Transverse colon (tissue), 4 donors: ENCODE measurements at regions not wholly inside any gene's neighbourhood (a gene's known extent, or its start where the extent isn't known, plus 50 kb on each side); places are given as distances from the start of the nearest gene placed in this dataset.

ENCODE experiments used
- DNase-seq: peaks from one replicate; pipeline ENCODE4 v3.0.0-alpha.2; 2019
- H3K27ac ChIP-seq, 4 donors: fragments of 200-600 bp; sonication (generic); 2 replicates each; pipeline ENCODE4 v1.5.1; 2016 to 2018; ENCODE audit warnings: inconsistent platforms in 4 of 4
- H3K27me3 ChIP-seq: fragments of 200-600 bp; sonication (generic); 2 replicates; pipeline ENCODE4 v1.5.1; 2017; ENCODE audit warnings: inconsistent platforms
- H3K36me3 ChIP-seq, 4 donors: fragments of 200-600 bp; sonication (generic); 2 replicates each; pipeline ENCODE4 v1.5.1; 2017 to 2019; ENCODE audit warnings: inconsistent platforms in 4 of 4
- H3K4me1 ChIP-seq, 4 donors: fragments of 200-600 bp; sonication (generic); 2 replicates each; pipeline ENCODE4 v1.5.1; 2017 to 2020; ENCODE audit warnings: inconsistent platforms in 4 of 4
- H3K4me3 ChIP-seq, 4 donors: fragments of 200-600 bp; sonication (generic); 1 replicate in 1 of 4; 2 replicates in 3 of 4; pipeline versions ENCODE4 v1.5.1 to v1.6.1; 2017 to 2019; ENCODE audit warnings: inconsistent platforms in 4 of 4
- H3K9me3 ChIP-seq, 2 donors: fragments of 200-600 bp; sonication (generic); 2 replicates each; pipeline ENCODE4 v1.5.1; 2017 to 2019; ENCODE audit warnings: inconsistent platforms in 2 of 2
- EP300 ChIP-seq: sonication (generic); formaldehyde crosslinking; IDR thresholded peaks from one replicate; pipeline ENCODE4 v1.6.1; 2017; ENCODE audit warnings: antibody characterized with exemption, low read depth
- POLR2A ChIP-seq: fragments of 450-650 bp; IDR thresholded peaks from one replicate; pipeline ENCODE4 v1.6.1; 2016; ENCODE audit warnings: antibody characterized with exemption, mild to moderate bottlenecking, moderate library complexity
- POLR2AphosphoS5 ChIP-seq, 3 donors: sonication (generic); formaldehyde crosslinking; IDR thresholded peaks; one replicate each; pipeline ENCODE4 v1.6.1; 2016; ENCODE audit warnings: antibody characterized with exemption in 3 of 3
- WGBS, 2 donors: methylation state at CpG; one replicate each; pipeline ENCODE4 v1.1.5; 2018; ENCODE audit warnings: low coverage in 1 of 2; 5-methylcytosine and 5-hydroxymethylcytosine counted together
- in situ Hi-C, 4 donors: fragments of 200-750 bp; cut with MboI; loops; one replicate each; pipeline versions ENCODE4 v1.15.0 to v1.15.1; 2017; ENCODE audit warnings: low sequenced_read_pairs in 3 of 4, low pct_ligation_motif_present in 1 of 4, low pct_unique_long_range_greater_than_20kb in 1 of 4
- intact Hi-C: fragments of 100-400 bp; cut with DNase I; formaldehyde crosslinking; loops from one replicate; pipeline ENCODE4 v1.15.1; 2023; ENCODE audit warnings: low total_unique reads
- TF ChIP-seq, protein P1 (sequence below), 5 experiments: fragments of 200-600 bp in 3 of 5; fragments of 450-650 bp in 2 of 5; sonication (generic) in 3 of 5; IDR thresholded peaks; 1 replicate in 2 of 5; 2 replicates in 3 of 5; pipeline ENCODE4 v1.5.1; 2016 to 2017; ENCODE audit warnings: antibody characterized with exemption in 5 of 5, inconsistent platforms in 3 of 5, mild to moderate bottlenecking in 2 of 5, moderate library complexity in 1 of 5

DNA sequence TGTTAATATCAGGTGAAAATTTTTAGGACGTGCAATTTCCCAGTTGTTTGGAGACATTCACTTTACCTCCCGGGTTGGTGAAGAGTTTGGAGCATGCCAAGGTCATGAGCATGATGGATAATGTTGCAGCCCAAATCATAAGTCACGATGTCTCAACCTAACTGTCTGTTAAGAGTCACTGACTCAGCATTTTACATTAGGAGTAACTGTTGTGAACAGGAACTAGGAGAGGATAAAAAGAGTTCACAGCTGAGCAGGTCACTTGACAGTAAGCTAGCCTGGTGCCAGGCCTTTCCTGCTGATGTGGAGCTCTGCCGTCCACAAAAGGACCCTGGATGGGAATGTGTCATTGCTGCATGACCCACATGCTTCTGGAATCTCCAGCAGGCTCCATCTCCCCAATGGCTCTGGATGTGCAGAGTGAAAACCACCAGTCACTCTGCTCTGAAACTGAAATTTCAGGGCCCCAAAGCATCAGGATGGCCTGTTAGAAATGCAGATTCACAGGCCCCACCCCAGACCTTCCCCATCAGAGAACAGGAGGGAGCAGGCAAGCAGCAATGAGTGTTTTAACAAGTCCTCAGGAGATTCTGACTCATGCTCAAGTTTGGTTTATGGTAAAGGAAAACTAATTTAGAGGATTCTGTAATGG, 371.6 kb upstream of the MAF start:
- H3K4me3 ChIP-seq = no peak overlapping the region
- in situ Hi-C loops (no loop called here), intact Hi-C loops (no loop called here)
- no peaks in the 10 kb centered on the region for H3K36me3 ChIP-seq
- H3K4me1 ChIP-seq = no peaks in the 10 kb centered on the region
- H3K27me3 ChIP-seq = no peaks in the 10 kb centered on the region
- no peaks in the 10 kb centered on the region for H3K9me3 ChIP-seq
- WGBS, 2 donors = 73 to 80% methylated on average over 3 to 4 of the region's 4 CpGs
- no peak for DNase-seq
- TF ChIP-seq POLR2A = no peak
- TF ChIP-seq EP300 = no peak
- TF ChIP-seq, protein P1, sequence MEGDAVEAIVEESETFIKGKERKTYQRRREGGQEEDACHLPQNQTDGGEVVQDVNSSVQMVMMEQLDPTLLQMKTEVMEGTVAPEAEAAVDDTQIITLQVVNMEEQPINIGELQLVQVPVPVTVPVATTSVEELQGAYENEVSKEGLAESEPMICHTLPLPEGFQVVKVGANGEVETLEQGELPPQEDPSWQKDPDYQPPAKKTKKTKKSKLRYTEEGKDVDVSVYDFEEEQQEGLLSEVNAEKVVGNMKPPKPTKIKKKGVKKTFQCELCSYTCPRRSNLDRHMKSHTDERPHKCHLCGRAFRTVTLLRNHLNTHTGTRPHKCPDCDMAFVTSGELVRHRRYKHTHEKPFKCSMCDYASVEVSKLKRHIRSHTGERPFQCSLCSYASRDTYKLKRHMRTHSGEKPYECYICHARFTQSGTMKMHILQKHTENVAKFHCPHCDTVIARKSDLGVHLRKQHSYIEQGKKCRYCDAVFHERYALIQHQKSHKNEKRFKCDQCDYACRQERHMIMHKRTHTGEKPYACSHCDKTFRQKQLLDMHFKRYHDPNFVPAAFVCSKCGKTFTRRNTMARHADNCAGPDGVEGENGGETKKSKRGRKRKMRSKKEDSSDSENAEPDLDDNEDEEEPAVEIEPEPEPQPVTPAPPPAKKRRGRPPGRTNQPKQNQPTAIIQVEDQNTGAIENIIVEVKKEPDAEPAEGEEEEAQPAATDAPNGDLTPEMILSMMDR (IDR thresholded peaks at IDR 0.05) = no peak
- no peak for TF ChIP-seq POLR2AphosphoS5 (IDR thresholded peaks at IDR 0.05)
- H3K27ac ChIP-seq = no peak overlapping the region

- TF ChIP-seq EP300 = no peak
- TF ChIP-seq, protein P1 (IDR thresholded peaks at IDR 0.05) = no peak
- no peak for TF ChIP-seq POLR2A
- TF ChIP-seq POLR2AphosphoS5 (IDR thresholded peaks at IDR 0.05) = no peak
- DNase-seq = no peak
- H3K4me3 ChIP-seq = no peak overlapping the region
- H3K27ac ChIP-seq = no peak overlapping the region
- H3K9me3 ChIP-seq = no peaks in the 10 kb centered on the region
- intact Hi-C loops = no loop called here
- no peaks in the 10 kb centered on the region for H3K36me3 ChIP-seq
- no peaks in the 10 kb centered on the region for H3K4me1 ChIP-seq
- no peaks in the 10 kb centered on the region for H3K27me3 ChIP-seq
- in situ Hi-C loops = no loop called here
These were observed 370.7 kb upstream of the MAF start for GRCh38 chr16:79971237-79971572.

- peak; percentile 8 for DNase-seq
- Histone ChIP-seq H3K4me3 (no peak overlapping the region), H3K4me1 (no peaks in the 10 kb centered on the region), H3K27me3 (no peaks in the 10 kb centered on the region), H3K27ac (no peak overlapping the region), H3K36me3 (no peaks in the 10 kb centered on the region), H3K9me3 (no peaks in the 10 kb centered on the region)
- TF ChIP-seq, protein P1 (IDR thresholded peaks at IDR 0.05) = no peak
- TF ChIP-seq POLR2A (no peak), POLR2AphosphoS5 (IDR thresholded peaks at IDR 0.05) (no peak), EP300 (no peak)
- in situ Hi-C loops = no loop called here
- 68 to 77% methylated on average over 9 to 10 of the region's 10 CpGs for WGBS, 2 donors
- intact Hi-C loops = no loop called here
These were observed 370.2 kb upstream of the MAF start for GRCh38 chr16:79970551-79971236.

GRCh38 chr16:79970087-79970486, 369.6 kb upstream of the MAF start:
- H3K4me1 ChIP-seq = no peaks in the 10 kb centered on the region
- H3K9me3 ChIP-seq = no peaks in the 10 kb centered on the region
- in situ Hi-C loops = no loop called here
- H3K27ac ChIP-seq = no peak overlapping the region
- no peak for DNase-seq
- intact Hi-C loops = no loop called here
- 31 to 75% methylated on average over 2 to 3 of the region's 3 CpGs for WGBS, 2 donors
- no peaks in the 10 kb centered on the region for H3K27me3 ChIP-seq
- no peaks in the 10 kb centered on the region for H3K36me3 ChIP-seq
- TF ChIP-seq, protein P1 (IDR thresholded peaks at IDR 0.05) = no peak
- TF ChIP-seq EP300 = no peak
- TF ChIP-seq POLR2AphosphoS5 (IDR thresholded peaks at IDR 0.05) = no peak
- TF ChIP-seq POLR2A = no peak
- no peak overlapping the region for H3K4me3 ChIP-seq
